CD4-positive, alpha-beta T cell treated with Interleukin-12 subunit alpha and Interleukin-12 subunit beta, for 1 hour (primary cell): ENCODE measurements at regions not wholly inside any gene's neighbourhood (a gene's known extent, or its start where the extent isn't known, plus 50 kb on each side); places are given as distances from the start of the nearest gene placed in this dataset.
"Not testable (repeated sequence)": the region's sequence is repeated elsewhere in the genome, so short reads cannot be mapped to it uniquely, and the experiment has no call there.

ENCODE experiments used
- DNase-seq: peaks from one replicate; pipeline ENCODE4 v3.0.0-alpha.2; 2020

- no peak for DNase-seq
Measured at GRCh38 chr14:71549421-71550050, 382.7 kb upstream of the RGS6 start.

DNA sequence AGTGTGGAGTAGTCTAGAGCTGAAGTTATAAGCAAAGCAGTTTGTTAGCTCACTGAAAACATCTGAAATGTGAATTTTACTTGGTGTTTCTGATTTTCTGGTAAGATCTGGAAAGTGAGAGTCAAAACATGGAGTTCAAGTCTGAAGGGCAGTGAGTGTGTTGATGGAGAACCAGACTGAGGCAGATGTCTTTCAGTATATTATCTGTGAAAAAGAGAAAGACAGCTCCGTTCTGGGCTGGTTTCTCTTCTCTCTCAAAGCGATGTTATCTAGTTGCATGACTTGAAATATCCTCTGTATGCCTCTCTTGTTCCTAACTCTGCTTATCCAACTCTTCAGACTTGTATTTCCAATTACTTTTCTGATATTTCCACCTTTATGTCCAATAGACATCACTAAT, 381.9 kb upstream of the RGS6 start:
- DNase-seq, result no peak

DNA sequence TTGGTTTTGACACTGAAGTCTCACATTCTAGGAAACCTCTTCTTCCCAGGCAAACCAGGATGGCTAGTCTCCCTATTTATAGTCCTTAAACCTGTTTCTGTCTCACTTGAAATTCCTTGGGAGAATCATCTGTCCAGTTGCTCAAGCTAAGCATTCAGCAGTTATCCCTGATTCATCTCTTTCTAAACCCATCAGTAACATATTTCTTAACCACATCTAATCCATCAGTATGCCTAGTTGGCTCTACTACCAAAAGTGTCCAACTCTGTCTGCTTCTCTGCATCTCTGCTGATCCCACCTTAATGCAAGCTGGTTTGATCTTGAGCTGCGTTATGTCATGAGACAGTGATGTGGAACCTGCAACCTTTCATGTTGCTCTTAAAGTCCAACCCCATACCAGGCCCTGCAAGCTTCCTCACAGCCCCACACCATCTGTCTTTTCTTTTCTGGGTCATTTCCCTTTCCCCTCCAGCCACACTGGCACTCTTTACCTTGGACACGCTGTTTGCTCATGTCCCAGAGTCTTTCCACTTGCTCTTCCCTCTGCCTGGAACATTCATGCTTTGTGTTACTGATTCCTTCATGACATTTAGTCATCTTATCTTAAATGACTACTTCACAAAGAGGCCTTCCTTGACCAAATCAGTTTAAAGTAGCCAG, 380.8 kb upstream of the RGS6 start:
- DNase-seq, result no peak

DNA sequence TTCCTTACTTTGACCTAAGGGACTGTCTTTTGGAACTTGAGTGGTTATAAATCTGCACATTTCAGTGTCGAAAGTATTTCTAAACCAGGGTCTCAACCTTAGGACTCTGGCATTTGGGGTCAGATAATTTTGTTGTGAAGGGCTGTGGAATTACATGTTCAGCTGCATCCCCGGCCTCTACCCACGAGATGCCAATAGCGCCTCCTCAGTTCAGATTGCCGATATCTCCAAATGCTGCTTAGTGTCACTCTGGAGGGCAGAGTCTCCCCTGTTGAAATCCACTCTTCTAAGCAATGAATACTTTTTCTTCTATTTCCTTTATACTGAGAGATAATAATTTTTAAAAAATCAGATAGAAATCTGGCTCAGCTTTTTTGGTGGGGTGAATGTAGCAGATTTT, 379.4 kb upstream of the RGS6 start:
- DNase-seq, result no peak

GRCh38 chr14:71553779-71554178, 378.4 kb upstream of the RGS6 start:
- DNase-seq, result no peak

DNA sequence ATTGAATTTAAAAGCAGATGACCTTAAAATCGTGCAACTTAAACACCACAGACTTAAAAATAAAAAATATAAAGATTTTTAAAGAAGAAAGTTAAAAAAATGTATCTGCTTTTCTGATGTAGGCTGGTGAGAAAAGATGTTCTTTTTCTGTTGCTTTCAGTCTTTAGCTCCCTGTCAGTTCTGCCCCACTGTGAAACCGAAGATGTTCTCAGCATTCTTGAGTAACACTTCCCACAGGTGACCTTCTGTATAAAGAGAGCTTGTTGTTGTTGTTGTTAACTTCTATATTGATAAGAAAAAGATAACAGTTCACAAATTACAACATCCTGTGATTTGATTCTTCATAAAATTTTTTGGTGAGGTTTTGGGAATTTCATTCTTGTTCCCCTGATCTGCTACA, 377.9 kb upstream of the RGS6 start:
- DNase-seq, result peak; percentile 36

DNA sequence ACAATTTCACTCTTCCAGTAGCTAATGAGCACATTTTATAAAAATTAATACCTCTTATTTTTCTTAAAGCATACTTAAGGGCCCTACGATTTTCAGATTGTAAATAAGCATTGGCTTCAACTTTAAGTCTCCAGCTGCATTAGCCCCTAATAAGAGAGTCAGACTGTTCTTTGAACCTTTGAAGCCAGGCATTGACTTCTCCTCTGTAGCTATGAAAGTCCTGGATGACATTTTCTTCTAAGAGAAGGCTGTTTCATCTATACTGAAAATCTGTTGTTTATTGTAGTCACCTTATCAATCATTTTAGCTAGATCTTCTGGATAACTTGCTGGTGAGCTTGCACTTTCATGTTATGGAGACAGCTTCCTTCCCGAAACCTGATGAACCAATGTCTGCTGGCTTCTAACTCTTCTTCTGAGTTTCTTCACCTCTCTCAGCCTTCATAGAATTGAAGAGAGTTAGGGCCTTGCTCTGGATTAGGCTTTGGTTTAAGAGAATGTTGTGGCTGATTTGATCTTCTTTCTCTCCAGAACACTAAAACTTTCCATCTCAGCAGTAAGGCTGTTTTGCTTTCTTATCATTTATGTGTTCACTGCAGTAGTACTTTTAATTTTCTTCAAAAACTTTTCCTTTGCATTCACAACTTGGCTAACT, 377.1 kb upstream of the RGS6 start:
- DNase-seq, result no peak

- DNase-seq, result peak; percentile 78
Measured at GRCh38 chr14:71555654-71556559, 376.3 kb upstream of the RGS6 start.

DNA sequence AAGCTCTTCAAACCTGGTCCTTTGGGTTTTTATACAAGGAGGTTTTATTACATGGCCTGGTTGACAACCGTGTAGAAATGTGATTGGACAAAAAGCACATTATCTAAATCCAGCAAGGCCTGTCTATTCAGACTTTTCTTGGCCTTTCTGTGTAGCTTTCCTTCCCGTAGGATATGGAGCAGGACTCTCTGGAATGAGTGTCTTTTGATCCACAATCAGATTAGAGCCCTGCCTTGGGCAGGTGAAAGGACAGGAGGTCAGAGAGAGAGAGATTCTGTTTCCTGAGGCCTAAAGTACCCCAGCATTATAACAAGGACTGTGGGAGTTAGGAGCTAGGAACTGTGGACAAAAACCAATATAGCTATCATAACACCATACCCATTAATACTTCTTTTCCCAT, 375.5 kb upstream of the RGS6 start:
- DNase-seq, result no peak

DNA sequence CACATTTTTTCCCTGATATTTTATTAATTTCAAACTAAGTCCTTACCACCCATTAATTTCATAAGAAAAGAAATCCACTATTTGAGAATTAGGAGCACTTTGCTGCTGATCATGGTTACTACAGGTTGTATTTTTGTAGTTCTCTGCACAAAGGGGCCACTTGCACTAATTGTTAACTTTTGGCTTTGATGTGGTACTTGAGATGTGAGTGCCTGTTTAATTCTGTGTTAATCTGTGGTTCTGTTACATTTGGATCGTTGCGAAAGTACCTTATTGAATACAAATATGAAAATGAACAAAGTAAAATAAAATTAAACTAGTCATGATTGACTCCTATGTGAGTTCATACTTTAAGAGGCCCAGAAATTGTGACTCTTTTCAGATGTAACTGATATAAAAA, 374.9 kb upstream of the RGS6 start:
- DNase-seq, result peak; percentile 18

DNA sequence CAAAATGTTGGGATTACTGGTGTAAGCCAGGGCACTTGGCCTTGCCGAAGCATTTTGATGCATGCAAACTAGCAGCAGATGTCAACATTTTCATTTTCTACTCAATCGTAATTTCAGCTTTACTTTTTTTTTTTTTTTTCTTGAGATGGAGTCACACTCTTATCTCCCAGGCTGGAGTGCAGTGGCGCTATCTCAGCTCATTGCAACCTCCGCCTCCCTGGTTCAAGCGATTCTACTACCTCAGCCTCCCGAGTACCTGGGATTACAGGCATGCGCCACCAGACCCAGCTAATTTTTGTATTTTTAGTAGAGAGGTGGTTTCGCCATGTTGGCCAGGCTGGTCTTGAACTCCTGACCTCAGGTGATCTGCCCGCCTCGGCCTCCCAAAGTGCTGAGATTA, 373.3 kb upstream of the RGS6 start:
- DNase-seq, result not testable (repeated sequence)

- DNase-seq, result no peak
Measured at GRCh38 chr14:71560751-71561150, 371.5 kb upstream of the RGS6 start.

DNA sequence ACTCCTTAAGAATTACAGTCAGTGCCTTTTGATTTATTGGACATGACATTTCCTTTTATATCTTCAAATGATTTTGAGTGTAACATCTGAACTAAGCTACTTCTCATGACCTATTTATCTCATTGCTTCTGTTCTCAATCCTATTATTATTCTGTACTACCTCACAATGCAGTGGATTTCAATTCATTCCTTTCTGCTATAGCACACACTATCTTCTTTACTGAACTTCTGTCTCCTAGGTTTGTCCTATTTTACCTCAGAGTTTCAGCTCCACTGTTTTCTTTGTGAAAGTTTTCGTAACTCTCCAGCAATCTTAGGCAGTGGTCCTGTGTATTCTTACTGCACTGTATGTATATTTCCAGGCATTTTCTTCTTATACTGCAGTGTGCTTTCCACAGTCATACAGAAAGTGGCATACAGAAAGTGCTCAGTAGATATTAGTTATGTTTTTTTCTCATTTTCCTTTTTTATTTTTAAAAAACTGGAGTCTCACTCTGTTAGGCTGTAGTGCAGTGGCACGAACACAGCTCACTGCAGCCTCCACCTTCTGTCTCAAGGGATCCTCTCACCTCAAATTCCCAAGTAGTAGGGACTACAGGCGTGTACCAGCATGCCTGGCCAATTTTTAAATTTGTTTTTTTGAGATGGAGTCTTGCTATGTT, 368.6 kb upstream of the RGS6 start:
- no peak for DNase-seq

GRCh38 chr14:71566276-71566675, 366.0 kb upstream of the RGS6 start:
- DNase-seq, result peak; percentile 16

DNA sequence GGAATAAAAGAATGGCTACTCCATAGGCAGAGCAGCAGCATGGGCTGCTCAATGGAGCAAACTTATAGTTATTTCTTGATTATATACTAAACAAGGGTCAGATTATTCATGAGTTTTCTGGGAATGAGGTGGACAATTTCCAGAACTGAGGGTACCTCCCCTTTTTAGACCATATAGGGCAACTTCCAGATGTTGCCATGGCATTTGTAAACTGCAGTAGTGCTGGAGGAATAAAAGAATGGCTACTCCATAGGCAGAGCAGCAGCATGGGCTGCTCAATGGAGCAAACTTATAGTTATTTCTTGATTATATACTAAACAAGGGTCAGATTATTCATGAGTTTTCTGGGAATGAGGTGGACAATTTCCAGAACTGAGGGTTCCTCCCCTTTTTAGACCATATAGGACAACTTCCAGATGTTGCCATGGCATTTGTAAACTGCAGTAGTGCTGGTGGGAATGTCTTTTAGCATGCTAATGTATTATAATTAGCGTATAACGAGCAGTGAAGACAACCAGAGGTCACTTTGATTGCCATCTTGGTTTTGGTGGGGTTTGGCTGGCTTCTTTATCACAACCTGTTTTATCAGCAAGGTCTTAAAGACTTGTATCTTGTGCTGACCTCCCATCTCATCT, 364.6 kb upstream of the RGS6 start:
- DNase-seq, result not testable (repeated sequence)

GRCh38 chr14:71574976-71575375, 357.3 kb upstream of the RGS6 start:
- no peak for DNase-seq

DNA sequence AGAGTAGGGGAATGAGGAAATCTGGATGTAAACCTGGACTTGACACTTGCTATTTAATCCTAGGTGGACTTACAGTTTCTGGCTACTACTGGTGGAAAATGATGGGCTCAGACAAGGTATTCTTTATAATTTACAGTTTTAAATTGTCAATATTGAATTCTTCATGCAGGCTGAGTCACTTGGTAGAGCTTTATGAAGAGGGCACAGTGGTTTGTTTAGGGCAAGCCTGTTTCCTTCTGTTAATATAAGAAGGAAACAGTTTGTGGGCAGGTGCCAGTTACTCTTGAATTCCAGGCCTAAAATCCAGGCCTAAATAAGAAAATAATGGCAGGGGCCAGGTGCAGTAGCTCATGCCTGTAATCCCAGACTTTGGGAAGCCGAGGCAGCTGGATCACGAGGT, 355.8 kb upstream of the RGS6 start:
- DNase-seq, result no peak

GRCh38 chr14:71579331-71579730, 352.9 kb upstream of the RGS6 start:
- DNase-seq, result no peak

DNA sequence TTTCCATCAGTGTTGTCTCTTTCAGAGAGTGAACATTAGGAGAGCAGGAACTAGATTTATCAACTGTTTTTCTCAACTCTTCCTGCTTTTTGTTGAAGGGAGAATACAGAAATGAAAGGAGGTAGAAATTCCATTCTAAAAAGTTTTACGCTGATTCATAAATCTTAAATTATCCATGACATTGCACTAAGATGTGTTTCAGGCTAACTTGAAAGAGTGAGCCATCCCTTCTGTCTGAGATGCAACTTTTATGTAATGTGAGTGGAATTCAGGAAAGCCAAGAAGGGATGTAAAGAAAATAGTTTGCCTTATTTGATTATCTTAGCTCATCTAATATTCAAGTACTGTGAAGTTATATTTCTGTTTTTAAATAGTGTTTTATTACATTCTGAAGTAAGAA, 349.5 kb upstream of the RGS6 start:
- no peak for DNase-seq

GRCh38 chr14:71583194-71583593, 349.0 kb upstream of the RGS6 start:
- no peak for DNase-seq

- DNase-seq, result no peak
Measured at GRCh38 chr14:71583705-71584104, 348.5 kb upstream of the RGS6 start.

DNA sequence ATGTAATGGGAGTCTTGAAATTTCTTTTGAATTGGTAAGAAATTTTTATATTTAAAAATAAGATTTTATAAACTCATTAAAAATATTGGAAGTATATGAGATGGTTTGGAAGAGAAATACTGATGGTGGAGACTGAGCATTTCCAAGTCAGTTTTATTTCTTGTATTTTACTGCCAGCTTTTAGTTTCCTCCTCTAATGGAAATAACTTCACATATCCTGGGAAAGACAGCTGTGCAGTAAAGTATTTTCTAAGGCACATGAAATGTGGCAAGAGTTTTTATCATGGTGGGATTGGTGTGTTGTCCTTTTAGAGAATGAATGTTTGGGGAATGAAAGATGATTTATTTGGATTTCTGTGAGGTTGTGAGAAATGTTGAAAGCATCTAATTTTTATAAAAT, 346.9 kb upstream of the RGS6 start:
- no peak for DNase-seq
